ENCODE measurements at regions not wholly inside any gene's neighbourhood (a gene's known extent, or its start where the extent isn't known, plus 50 kb on each side); places are given as distances from the start of the nearest gene placed in this dataset.

GRCh38 chr1:221497046-221497445 lies 244.8 kb downstream of the DUSP10 start:
- no peak for TF ChIP-seq CTCF (IDR thresholded peaks at IDR 0.05)
- no peak overlapping the region for H3K4me3 Mint-ChIP-seq (ENCODE audit: unreplicated experiment)
- no peaks in the 10 kb centered on the region for H3K4me1 Mint-ChIP-seq (ENCODE audit: low read depth)
- H3K27me3 Mint-ChIP-seq (ENCODE audit: low read depth): peaks cover 8% of the 10 kb centered on the region
- H3K36me3 Mint-ChIP-seq (ENCODE audit: low read depth): no peaks in the 10 kb centered on the region
- no peaks in the 10 kb centered on the region for H3K9me3 Mint-ChIP-seq (ENCODE audit: low read depth)
- no peak for DNase-seq (ENCODE audit: low spot score)
- no peak overlapping the region for H3K27ac Mint-ChIP-seq (ENCODE audit: unreplicated experiment)

- H3K27ac Mint-ChIP-seq (ENCODE audit: unreplicated experiment): no peak overlapping the region
These were observed 238.6 kb downstream of the DUSP10 start for GRCh38 chr1:221503268-221503667.

GRCh38 chr1:221509575-221510355 lies 232.1 kb downstream of the DUSP10 start:
- H3K27me3 Mint-ChIP-seq (ENCODE audit: low read depth): peaks cover 19% of the 10 kb centered on the region
- H3K9me3 Mint-ChIP-seq (ENCODE audit: low read depth): peaks cover 22% of the 10 kb centered on the region
- H3K4me1 Mint-ChIP-seq (ENCODE audit: low read depth): no peaks in the 10 kb centered on the region
- no peak overlapping the region for H3K27ac Mint-ChIP-seq (ENCODE audit: unreplicated experiment)
- DNase-seq (ENCODE audit: low spot score): no peak
- TF ChIP-seq CTCF (IDR thresholded peaks at IDR 0.05): no peak
- no peak overlapping the region for H3K4me3 Mint-ChIP-seq (ENCODE audit: unreplicated experiment)
- peaks cover 1% of the 10 kb centered on the region for H3K36me3 Mint-ChIP-seq (ENCODE audit: low read depth)

More at GRCh38 chr1:221503268-221503667, 238.6 kb downstream of the DUSP10 start:
- Mint-ChIP-seq H3K36me3 (ENCODE audit: low read depth) (peaks cover 1% of the 10 kb centered on the region), H3K4me1 (ENCODE audit: low read depth) (no peaks in the 10 kb centered on the region), H3K9me3 (ENCODE audit: low read depth) (peaks cover 31% of the 10 kb centered on the region), H3K27me3 (ENCODE audit: low read depth) (peaks cover 7% of the 10 kb centered on the region), H3K4me3 (ENCODE audit: unreplicated experiment) (no peak overlapping the region)
- no peak for TF ChIP-seq CTCF (IDR thresholded peaks at IDR 0.05)
- DNase-seq (ENCODE audit: low spot score): no peak

- Mint-ChIP-seq H3K4me1 (ENCODE audit: low read depth) (no peaks in the 10 kb centered on the region), H3K9me3 (ENCODE audit: low read depth) (peaks cover 11% of the 10 kb centered on the region), H3K27me3 (ENCODE audit: low read depth) (peaks cover 19% of the 10 kb centered on the region), H3K36me3 (ENCODE audit: low read depth) (no peaks in the 10 kb centered on the region), H3K4me3 (ENCODE audit: unreplicated experiment) (no peak overlapping the region), H3K27ac (ENCODE audit: unreplicated experiment) (no peak overlapping the region)
- no peak for DNase-seq (ENCODE audit: low spot score)
- TF ChIP-seq CTCF (IDR thresholded peaks at IDR 0.05): no peak
These were observed 230.9 kb downstream of the DUSP10 start for GRCh38 chr1:221510793-221511503.

GRCh38 chr1:221511797-221512196 lies 230.1 kb downstream of the DUSP10 start:
- no peak for TF ChIP-seq CTCF (IDR thresholded peaks at IDR 0.05)
- Mint-ChIP-seq H3K27ac (ENCODE audit: unreplicated experiment) (no peak overlapping the region), H3K4me1 (ENCODE audit: low read depth) (no peaks in the 10 kb centered on the region)

More at GRCh38 chr1:221511797-221512196, 230.1 kb downstream of the DUSP10 start:
- Mint-ChIP-seq H3K27me3 (ENCODE audit: low read depth) (peaks cover 19% of the 10 kb centered on the region), H3K4me3 (ENCODE audit: unreplicated experiment) (no peak overlapping the region), H3K36me3 (ENCODE audit: low read depth) (no peaks in the 10 kb centered on the region), H3K9me3 (ENCODE audit: low read depth) (peaks cover 4% of the 10 kb centered on the region)
- DNase-seq (ENCODE audit: low spot score): no peak
